OCI-LY7 (cell line): ENCODE measurements at regions not wholly inside any gene's neighbourhood (a gene's known extent, or its start where the extent isn't known, plus 50 kb on each side); places are given as distances from the start of the nearest gene placed in this dataset.

Experiments
- BruUV-seq: library from RNA; stranded (reverse); fragments of 400-500 nt; replicated peaks from 2 replicates; lab custom pipeline; 2021; lab: Mats Ljungman, UMichigan
- CTCF ChIA-PET: fragments of 300-600 bp; sonication (Branson Sonifier 250); formaldehyde crosslinking; loops from one replicate; lab custom pipeline; 2022; ENCODE audit warnings: antibody characterized with exemption; ENCODE audit not compliant: unreplicated experiment; lab: Charles Lee
- POLR2A ChIA-PET: fragments of 300-600 bp; sonication (Branson Sonifier 250); formaldehyde crosslinking; loops from one replicate; lab custom pipeline; 2022; ENCODE audit warnings: antibody characterized with exemption; lab: Charles Lee
- DNase-seq: peaks from one replicate; pipeline ENCODE4 v3.0.0-alpha.2; 2015; ENCODE audit warnings: low spot score
- H2AFZ ChIP-seq: fragments of 200-600 bp; sonication (generic), shearing (Covaris generic); 2 replicates; pipeline ENCODE4 v1.6.1; 2014; ENCODE audit warnings: mild to moderate bottlenecking, antibody characterized with exemption, low read length, moderate library complexity
- H3K27ac ChIP-seq: fragments of 200-600 bp; sonication (generic); 2 replicates; pipeline ENCODE4 v1.5.1; 2014; ENCODE audit warnings: mixed run types, low read depth, mild to moderate bottlenecking, moderate library complexity, low read length, inconsistent platforms; ENCODE audit not compliant: poor library complexity, severe bottlenecking
- H3K36me3 ChIP-seq: fragments of 200-600 bp; sonication (generic); 2 replicates; pipeline ENCODE4 v1.6.1; 2014; ENCODE audit warnings: mild to moderate bottlenecking, antibody characterized with exemption, low read length, moderate library complexity, mixed read lengths; ENCODE audit not compliant: insufficient read depth
- H3K4me1 ChIP-seq: fragments of 200-600 bp; sonication (generic); 2 replicates; pipeline ENCODE4 v1.5.1; 2014; ENCODE audit warnings: mild to moderate bottlenecking, low read length; ENCODE audit not compliant: insufficient read depth, poor library complexity, severe bottlenecking
- H3K4me2 ChIP-seq: fragments of 200-600 bp; sonication (generic); 2 replicates; pipeline ENCODE4 v1.6.1; 2014; ENCODE audit warnings: mild to moderate bottlenecking, low read length
- H3K4me3 ChIP-seq: fragments of 200-600 bp; sonication (generic); 2 replicates; pipeline ENCODE4 v1.5.1; 2014; ENCODE audit warnings: mild to moderate bottlenecking, low read depth, low read length; ENCODE audit not compliant: poor library complexity, severe bottlenecking
- H3K79me2 ChIP-seq: fragments of 200-600 bp; sonication (generic); 2 replicates; pipeline ENCODE4 v1.6.1; 2016; ENCODE audit warnings: low read depth, mild to moderate bottlenecking, low read length, moderate library complexity, mixed read lengths; ENCODE audit not compliant: insufficient read depth
- H3K9me2 ChIP-seq: fragments of 200-600 bp; sonication (generic); 2 replicates; pipeline ENCODE4 v1.6.1; 2016; ENCODE audit warnings: mild to moderate bottlenecking, low read length, mixed read lengths; ENCODE audit not compliant: insufficient read depth
- H3K9me3 ChIP-seq: fragments of 200-600 bp; sonication (generic); 2 replicates; pipeline ENCODE4 v1.6.1; 2014; ENCODE audit warnings: mild to moderate bottlenecking, mixed run types, low read length, mixed read lengths
- H4K20me1 ChIP-seq: fragments of 200-600 bp; sonication (generic); 2 replicates; pipeline ENCODE4 v1.6.1; 2014; ENCODE audit warnings: mild to moderate bottlenecking, antibody characterized with exemption, low read length, moderate library complexity, mixed read lengths; ENCODE audit not compliant: insufficient read depth
- CTCF ChIP-seq: fragments of 200-600 bp; sonication (generic); conservative IDR thresholded peaks from 2 replicates; pipeline ENCODE4 v1.5.1; 2014; ENCODE audit warnings: mild to moderate bottlenecking, antibody characterized with exemption, low read length, moderate library complexity, mixed read lengths
- EZH2phosphoT487 ChIP-seq: fragments of 200-600 bp; sonication (generic); IDR thresholded peaks from 2 replicates; pipeline ENCODE4 v1.6.1; 2018; ENCODE audit warnings: low read depth, borderline replicate concordance, mild to moderate bottlenecking, mixed run types, antibody characterized with exemption, low read length, moderate library complexity, mixed read lengths
- intact Hi-C: fragments of 100-400 bp; cut with micrococcal nuclease; formaldehyde crosslinking; loops from one replicate; pipeline ENCODE4 v1.10.0; 2022; ENCODE audit not compliant: unreplicated experiment

- H3K36me3 ChIP-seq = no peaks in the 10 kb centered on the region
- intact Hi-C loops = no loop called here
- ChIA-PET CTCF (no interaction called here), POLR2A (interaction anchor here (0.9 kb wide), 1 partner anchor 10 kb away, joined by 4 read pairs; no protein-coding TSS in a partner anchor)
- TF ChIP-seq EZH2phosphoT487 (no peak), CTCF (no peak)
- H3K9me3 ChIP-seq = no peaks in the 10 kb centered on the region
- no peak for DNase-seq
- BruUV-seq = no TSS peak
- no peak overlapping the region for H2AFZ ChIP-seq
- no peak overlapping the region for H3K4me2 ChIP-seq
- H3K79me2 ChIP-seq = no peaks in the 10 kb centered on the region
- H4K20me1 ChIP-seq = no peaks in the 10 kb centered on the region
- no peak overlapping the region for H3K4me3 ChIP-seq
- no peaks in the 10 kb centered on the region for H3K4me1 ChIP-seq
- no peak overlapping the region for H3K27ac ChIP-seq
- H3K9me2 ChIP-seq = no peaks in the 10 kb centered on the region
Observed at GRCh38 chr5:109482748-109483147, 73.0 kb upstream of the PJA2 start.

- Histone ChIP-seq H3K9me3 (no peaks in the 10 kb centered on the region), H3K36me3 (no peaks in the 10 kb centered on the region), H3K27ac (no peak overlapping the region), H2AFZ (no peak overlapping the region), H3K9me2 (no peaks in the 10 kb centered on the region), H4K20me1 (no peaks in the 10 kb centered on the region), H3K79me2 (no peaks in the 10 kb centered on the region), H3K4me1 (no peaks in the 10 kb centered on the region), H3K4me3 (no peak overlapping the region), H3K4me2 (no peak overlapping the region)
- DNase-seq = peak; percentile 33
- ChIA-PET POLR2A (interaction anchor here (0.6 kb wide), 1 partner anchor 779 kb away, joined by 3 read pairs; no protein-coding TSS in a partner anchor), CTCF (no interaction called here)
- TF ChIP-seq CTCF (peak; percentile 82), EZH2phosphoT487 (no peak)
- intact Hi-C loops = loop anchor here (2.0 to 5.0 kb wide), 2 partner anchors 837 to 957 kb away; no protein-coding TSS in a partner anchor
- BruUV-seq = no TSS peak
Observed at GRCh38 chr5:109479260-109479860, 69.6 kb upstream of the PJA2 start.

GRCh38 chr5:109478830-109479229 lies 69.1 kb upstream of the PJA2 start:
- Histone ChIP-seq H3K27ac (no peak overlapping the region), H3K79me2 (no peaks in the 10 kb centered on the region), H3K9me2 (no peaks in the 10 kb centered on the region), H2AFZ (no peak overlapping the region), H4K20me1 (no peaks in the 10 kb centered on the region), H3K4me3 (no peak overlapping the region), H3K36me3 (no peaks in the 10 kb centered on the region), H3K4me2 (no peak overlapping the region), H3K9me3 (no peaks in the 10 kb centered on the region), H3K4me1 (no peaks in the 10 kb centered on the region)
- TF ChIP-seq CTCF (no peak), EZH2phosphoT487 (no peak)
- no peak for DNase-seq
- ChIA-PET CTCF (no interaction called here), POLR2A (interaction anchor here (0.6 kb wide), 1 partner anchor 778 kb away, joined by 3 read pairs; no protein-coding TSS in a partner anchor)
- intact Hi-C loops = loop anchor here (2.0 to 5.0 kb wide), 2 partner anchors 837 to 956 kb away; no protein-coding TSS in a partner anchor
- BruUV-seq = no TSS peak
